ENCODE measurements at regions not wholly inside any gene's neighbourhood (a gene's known extent, or its start where the extent isn't known, plus 50 kb on each side); places are given as distances from the start of the nearest gene placed in this dataset.

DNA sequence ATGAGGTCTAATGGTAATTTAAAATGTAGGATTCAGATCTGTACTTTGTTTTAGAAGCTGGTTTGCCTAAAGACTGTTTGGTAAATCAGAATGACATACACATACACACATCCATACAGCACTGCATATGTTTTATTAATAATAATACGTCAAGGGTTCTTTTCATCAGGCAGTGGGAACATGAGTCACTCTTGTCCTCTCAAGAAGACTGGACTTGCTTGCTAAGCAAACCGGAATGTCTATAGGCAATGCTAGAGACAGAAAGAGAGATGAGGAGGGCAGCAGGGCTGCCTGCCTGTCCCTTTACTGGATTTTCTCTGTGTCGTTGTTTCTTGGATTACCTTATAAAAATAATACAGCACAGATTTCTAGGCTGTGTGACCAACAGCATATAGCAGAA is 119.1 kb upstream of the GALNT2 start:
- Histone ChIP-seq H3K36me3 (ENCODE audit: control insufficient read depth, insufficient read depth, low read length) (no peaks in the 10 kb centered on the region), H3K27me3 (replicated peaks; ENCODE audit: control insufficient read depth, insufficient read depth, low read length) (no peaks in the 10 kb centered on the region; the same call in 1 of the 2 replicates), H3K4me3 (replicated peaks; ENCODE audit: low read depth, low read length) (no peak overlapping the region)
- DNase-seq (ENCODE audit: extremely low read depth, insufficient read length), result no peak
- TF ChIP-seq, protein P1, sequence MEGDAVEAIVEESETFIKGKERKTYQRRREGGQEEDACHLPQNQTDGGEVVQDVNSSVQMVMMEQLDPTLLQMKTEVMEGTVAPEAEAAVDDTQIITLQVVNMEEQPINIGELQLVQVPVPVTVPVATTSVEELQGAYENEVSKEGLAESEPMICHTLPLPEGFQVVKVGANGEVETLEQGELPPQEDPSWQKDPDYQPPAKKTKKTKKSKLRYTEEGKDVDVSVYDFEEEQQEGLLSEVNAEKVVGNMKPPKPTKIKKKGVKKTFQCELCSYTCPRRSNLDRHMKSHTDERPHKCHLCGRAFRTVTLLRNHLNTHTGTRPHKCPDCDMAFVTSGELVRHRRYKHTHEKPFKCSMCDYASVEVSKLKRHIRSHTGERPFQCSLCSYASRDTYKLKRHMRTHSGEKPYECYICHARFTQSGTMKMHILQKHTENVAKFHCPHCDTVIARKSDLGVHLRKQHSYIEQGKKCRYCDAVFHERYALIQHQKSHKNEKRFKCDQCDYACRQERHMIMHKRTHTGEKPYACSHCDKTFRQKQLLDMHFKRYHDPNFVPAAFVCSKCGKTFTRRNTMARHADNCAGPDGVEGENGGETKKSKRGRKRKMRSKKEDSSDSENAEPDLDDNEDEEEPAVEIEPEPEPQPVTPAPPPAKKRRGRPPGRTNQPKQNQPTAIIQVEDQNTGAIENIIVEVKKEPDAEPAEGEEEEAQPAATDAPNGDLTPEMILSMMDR (IDR thresholded peaks at IDR 0.05; ENCODE audit: insufficient read depth, low read length, poor library complexity, severe bottlenecking), result no peak

DNA sequence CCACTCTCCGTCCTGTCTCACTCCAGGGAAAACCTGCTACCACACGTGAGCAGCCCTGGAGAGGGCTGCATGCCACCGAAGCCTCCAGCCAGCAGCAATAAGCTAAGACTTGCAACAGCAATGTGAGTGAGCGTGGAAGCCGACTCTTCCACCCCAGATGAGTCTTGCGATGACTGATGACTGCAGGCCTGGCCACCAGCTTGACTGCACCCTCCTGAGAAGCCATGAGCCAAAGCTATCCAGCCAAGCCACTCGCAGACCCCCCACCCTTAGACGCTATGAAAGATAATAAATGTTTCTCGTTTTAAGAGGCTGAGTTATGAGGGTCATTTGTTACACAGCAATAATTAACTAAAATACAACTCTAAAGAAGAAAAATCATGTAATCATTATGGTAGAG is 118.6 kb upstream of the GALNT2 start:
- TF ChIP-seq, protein P1 (IDR thresholded peaks at IDR 0.05; ENCODE audit: insufficient read depth, low read length, poor library complexity, severe bottlenecking), result no peak
- H3K36me3 ChIP-seq (ENCODE audit: control insufficient read depth, insufficient read depth, low read length), result no peaks in the 10 kb centered on the region
- no peak for DNase-seq (ENCODE audit: extremely low read depth, insufficient read length)

DNA sequence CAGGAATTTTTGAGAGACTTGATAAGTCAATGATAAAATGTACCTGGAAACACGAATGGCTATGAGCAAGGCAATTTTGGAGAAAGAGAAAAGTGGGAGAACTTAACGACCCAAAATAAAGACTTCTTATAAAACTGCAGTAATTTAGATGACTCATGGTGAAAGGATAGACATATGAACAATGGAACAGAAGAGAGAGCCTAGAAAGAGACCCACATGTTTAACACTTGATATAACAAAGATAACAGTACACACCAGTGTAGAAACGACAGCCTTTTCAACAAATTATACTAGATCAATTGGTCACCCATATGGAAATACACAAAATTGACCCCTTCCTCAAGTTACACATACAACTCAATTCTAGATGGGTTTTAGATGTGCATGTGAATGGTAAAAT is 117.5 kb upstream of the GALNT2 start:
- no peak for DNase-seq (ENCODE audit: extremely low read depth, insufficient read length)
- Histone ChIP-seq H3K36me3 (ENCODE audit: control insufficient read depth, insufficient read depth, low read length) (no peaks in the 10 kb centered on the region), H3K27me3 (replicated peaks; ENCODE audit: control insufficient read depth, insufficient read depth, low read length) (no peaks in the 10 kb centered on the region; the same call in 1 of the 2 replicates), H3K4me3 (replicated peaks; ENCODE audit: low read depth, low read length) (no peak overlapping the region)
- TF ChIP-seq, protein P1 (IDR thresholded peaks at IDR 0.05; ENCODE audit: insufficient read depth, low read length, poor library complexity, severe bottlenecking), result no peak

More for the DNA sequence above, 118.6 kb upstream of the GALNT2 start:
- Histone ChIP-seq H3K27me3 (replicated peaks; ENCODE audit: control insufficient read depth, insufficient read depth, low read length) (no peaks in the 10 kb centered on the region; the same call in 1 of the 2 replicates), H3K4me3 (replicated peaks; ENCODE audit: low read depth, low read length) (no peak overlapping the region)

DNA sequence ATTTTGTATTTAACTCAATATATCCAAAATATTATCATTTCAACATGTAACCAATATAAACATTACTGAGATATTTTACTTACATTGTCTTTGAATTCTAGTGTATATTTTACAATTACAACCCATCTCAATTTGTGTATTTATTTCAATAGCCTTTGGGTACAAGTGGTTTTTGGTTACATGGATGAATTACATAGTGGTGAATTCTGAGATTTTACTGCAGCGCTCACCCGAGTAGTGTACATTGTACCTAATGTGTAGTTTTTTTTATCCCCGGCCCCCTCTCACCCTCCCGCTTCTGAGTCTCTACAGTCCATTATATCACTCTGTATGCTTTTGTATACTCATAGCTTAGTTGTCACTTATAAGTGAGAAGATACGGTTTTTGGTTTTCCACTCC is 117.0 kb upstream of the GALNT2 start:
- no peaks in the 10 kb centered on the region for H3K36me3 ChIP-seq (ENCODE audit: control insufficient read depth, insufficient read depth, low read length)
- no peaks in the 10 kb centered on the region; the same call in 1 of the 2 replicates for H3K27me3 ChIP-seq (replicated peaks; ENCODE audit: control insufficient read depth, insufficient read depth, low read length)
- no peak for DNase-seq (ENCODE audit: extremely low read depth, insufficient read length)
- no peak overlapping the region for H3K4me3 ChIP-seq (replicated peaks; ENCODE audit: low read depth, low read length)
- TF ChIP-seq, protein P1 (IDR thresholded peaks at IDR 0.05; ENCODE audit: insufficient read depth, low read length, poor library complexity, severe bottlenecking), result no peak

DNA sequence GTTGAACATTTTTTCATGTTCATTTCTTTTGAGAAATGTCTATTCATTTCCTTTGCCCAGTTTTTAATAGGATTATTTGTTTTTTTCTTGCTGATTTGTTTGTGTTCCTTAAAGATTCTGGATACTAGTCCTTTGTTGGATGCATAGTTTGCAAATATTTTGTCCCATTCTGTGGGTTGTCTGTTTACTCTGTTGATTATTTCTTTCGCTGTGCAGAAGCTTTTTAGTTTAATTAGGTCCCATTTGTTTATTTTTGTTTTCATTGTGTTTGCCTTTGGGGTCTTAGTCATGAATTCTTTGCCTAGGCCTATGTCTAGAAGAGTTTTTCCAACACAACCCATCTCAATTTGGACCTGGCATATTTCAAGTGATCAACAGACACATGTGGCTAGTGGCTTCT is 116.1 kb upstream of the GALNT2 start:
- no peaks in the 10 kb centered on the region for H3K36me3 ChIP-seq (ENCODE audit: control insufficient read depth, insufficient read depth, low read length)
- TF ChIP-seq, protein P1 (IDR thresholded peaks at IDR 0.05; ENCODE audit: insufficient read depth, low read length, poor library complexity, severe bottlenecking), result no peak
- DNase-seq (ENCODE audit: extremely low read depth, insufficient read length), result no peak
- H3K4me3 ChIP-seq (replicated peaks; ENCODE audit: low read depth, low read length), result no peak overlapping the region
- no peaks in the 10 kb centered on the region; the same call in 1 of the 2 replicates for H3K27me3 ChIP-seq (replicated peaks; ENCODE audit: control insufficient read depth, insufficient read depth, low read length)

Data from GM06990 (cell line).